Choroid plexus epithelial cell (primary cell): ENCODE measurements at regions not wholly inside any gene's neighbourhood (a gene's known extent, or its start where the extent isn't known, plus 50 kb on each side); places are given as distances from the start of the nearest gene placed in this dataset.
"Not testable (repeated sequence)": the region's sequence is repeated elsewhere in the genome, so short reads cannot be mapped to it uniquely, and the experiment has no call there.

Source experiments
- DNase-seq: peaks from one replicate; pipeline ENCODE4 v3.0.0-alpha.2; 2010; ENCODE audit warnings: low read depth
- H3K4me3 ChIP-seq: 2 replicates; pipeline ENCODE4 v1.5.1; 2011; ENCODE audit warnings: low read depth, mild to moderate bottlenecking, control low read depth, low read length, moderate library complexity
- TF ChIP-seq, protein P1 (sequence below): conservative IDR thresholded peaks from 2 replicates; pipeline ENCODE4 v1.5.1; 2011; ENCODE audit warnings: low read depth, mild to moderate bottlenecking, control low read depth, inconsistent platforms, low read length, moderate library complexity

DNA sequence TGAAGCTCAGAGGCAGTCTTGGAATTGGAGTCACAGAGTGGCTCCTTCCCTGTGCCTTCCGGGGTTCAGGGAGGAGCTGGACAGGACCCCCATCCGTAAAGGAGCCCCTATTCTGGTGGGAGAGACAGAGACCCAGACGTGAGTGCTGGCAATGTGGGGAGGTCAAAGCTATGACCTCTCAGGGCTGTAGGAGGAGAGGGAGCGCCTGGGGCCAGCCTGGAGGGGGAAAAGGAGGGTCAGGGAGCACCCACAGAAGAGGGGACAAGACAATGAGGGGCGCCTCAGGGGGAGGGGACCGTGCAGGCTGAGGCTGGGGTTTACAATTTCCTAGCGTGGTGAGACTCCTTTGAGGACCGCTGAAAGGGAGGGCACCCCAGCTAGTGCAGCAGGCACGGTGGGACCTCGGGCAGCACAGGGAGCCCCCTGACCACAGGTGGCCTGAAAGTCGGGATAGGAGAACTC lies 97.9 kb upstream of the LRPAP1 start:
- DNase-seq: no peak
- H3K4me3 ChIP-seq: no peak overlapping the region
- TF ChIP-seq, protein P1, sequence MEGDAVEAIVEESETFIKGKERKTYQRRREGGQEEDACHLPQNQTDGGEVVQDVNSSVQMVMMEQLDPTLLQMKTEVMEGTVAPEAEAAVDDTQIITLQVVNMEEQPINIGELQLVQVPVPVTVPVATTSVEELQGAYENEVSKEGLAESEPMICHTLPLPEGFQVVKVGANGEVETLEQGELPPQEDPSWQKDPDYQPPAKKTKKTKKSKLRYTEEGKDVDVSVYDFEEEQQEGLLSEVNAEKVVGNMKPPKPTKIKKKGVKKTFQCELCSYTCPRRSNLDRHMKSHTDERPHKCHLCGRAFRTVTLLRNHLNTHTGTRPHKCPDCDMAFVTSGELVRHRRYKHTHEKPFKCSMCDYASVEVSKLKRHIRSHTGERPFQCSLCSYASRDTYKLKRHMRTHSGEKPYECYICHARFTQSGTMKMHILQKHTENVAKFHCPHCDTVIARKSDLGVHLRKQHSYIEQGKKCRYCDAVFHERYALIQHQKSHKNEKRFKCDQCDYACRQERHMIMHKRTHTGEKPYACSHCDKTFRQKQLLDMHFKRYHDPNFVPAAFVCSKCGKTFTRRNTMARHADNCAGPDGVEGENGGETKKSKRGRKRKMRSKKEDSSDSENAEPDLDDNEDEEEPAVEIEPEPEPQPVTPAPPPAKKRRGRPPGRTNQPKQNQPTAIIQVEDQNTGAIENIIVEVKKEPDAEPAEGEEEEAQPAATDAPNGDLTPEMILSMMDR: no peak

- H3K4me3 ChIP-seq: no peak overlapping the region
- DNase-seq: no peak
- TF ChIP-seq, protein P1: no peak
Observed at GRCh38 chr4:3629665-3630064, 97.4 kb upstream of the LRPAP1 start.

GRCh38 chr4:3629176-3629575 lies 97.0 kb upstream of the LRPAP1 start:
- not testable (repeated sequence) for DNase-seq, H3K4me3 ChIP-seq

DNA sequence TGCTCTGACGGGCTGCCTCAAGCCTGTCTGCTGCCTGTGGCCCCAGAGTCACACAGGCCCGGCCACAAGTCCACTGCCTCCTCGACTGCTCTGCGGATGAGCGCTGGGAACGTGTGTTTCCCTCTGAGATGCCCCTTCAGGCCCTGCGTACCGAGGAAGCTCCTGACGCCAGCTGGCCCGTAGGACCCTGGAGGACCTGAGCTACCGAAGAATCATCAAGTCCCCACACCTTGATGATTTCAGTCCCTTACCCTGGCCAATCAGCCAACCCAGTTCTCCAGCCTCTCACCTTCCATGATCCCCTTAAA lies 96.6 kb upstream of the LRPAP1 start:
- TF ChIP-seq, protein P1: no peak
- DNase-seq: no peak
- no peak overlapping the region for H3K4me3 ChIP-seq

DNA sequence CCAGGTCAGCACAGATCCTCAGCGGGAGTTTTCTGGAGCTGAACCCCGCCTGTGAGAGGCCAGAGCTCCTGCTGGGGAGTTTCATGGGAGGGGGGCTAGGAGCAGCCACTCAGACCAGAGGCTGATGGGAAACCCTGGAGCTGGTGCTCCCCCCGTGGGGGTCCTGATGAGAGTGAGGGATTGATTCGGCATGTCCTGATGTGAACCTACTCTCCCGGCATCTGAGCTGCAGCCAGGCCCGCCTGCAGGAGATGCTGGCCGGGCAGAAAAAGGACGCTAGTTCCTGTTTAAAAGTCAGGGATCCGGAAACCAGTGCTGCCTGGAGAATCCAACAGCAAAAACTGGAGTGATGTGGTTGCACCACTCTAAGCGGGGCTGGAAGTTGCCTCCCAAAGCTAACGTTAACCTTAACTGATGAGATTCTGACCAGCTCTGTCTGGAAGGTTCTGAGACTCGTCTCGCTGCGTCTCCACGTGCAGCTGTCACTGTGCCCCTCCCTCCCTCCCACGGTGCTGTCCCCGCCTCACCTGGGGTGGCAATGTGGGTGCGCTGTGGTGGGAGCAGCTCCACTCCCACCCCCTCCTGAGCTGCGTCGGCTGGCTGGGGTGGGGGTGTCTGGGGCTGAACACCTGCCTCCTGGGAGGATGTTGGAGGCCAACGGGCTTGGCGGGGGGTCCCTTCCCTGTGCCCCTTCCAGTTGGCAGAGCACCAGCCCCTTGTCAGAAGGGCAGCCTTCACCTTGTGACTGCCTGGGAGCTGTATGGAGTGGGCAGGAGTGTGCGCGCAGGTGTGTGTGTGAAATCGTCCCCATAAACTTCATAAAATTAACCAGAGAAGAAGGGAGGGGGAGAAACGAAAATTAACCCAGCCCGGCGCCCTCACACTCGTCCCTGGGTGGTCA lies 96.0 kb upstream of the LRPAP1 start:
- not testable (repeated sequence) for DNase-seq, H3K4me3 ChIP-seq

GRCh38 chr4:3627456-3627855 lies 95.2 kb upstream of the LRPAP1 start:
- not testable (repeated sequence) for H3K4me3 ChIP-seq, DNase-seq

- not testable (repeated sequence) for H3K4me3 ChIP-seq, DNase-seq
Observed at GRCh38 chr4:3626131-3626884, 94.1 kb upstream of the LRPAP1 start.

- not testable (repeated sequence) for H3K4me3 ChIP-seq, DNase-seq
Observed at GRCh38 chr4:3625286-3625875, 93.2 kb upstream of the LRPAP1 start.

GRCh38 chr4:3623809-3624329 lies 91.6 kb upstream of the LRPAP1 start:
- not testable (repeated sequence) for DNase-seq, H3K4me3 ChIP-seq

- DNase-seq: no peak
- no peak overlapping the region for H3K4me3 ChIP-seq
- TF ChIP-seq, protein P1: no peak
Observed at GRCh38 chr4:3623106-3623505, 90.9 kb upstream of the LRPAP1 start.

DNA sequence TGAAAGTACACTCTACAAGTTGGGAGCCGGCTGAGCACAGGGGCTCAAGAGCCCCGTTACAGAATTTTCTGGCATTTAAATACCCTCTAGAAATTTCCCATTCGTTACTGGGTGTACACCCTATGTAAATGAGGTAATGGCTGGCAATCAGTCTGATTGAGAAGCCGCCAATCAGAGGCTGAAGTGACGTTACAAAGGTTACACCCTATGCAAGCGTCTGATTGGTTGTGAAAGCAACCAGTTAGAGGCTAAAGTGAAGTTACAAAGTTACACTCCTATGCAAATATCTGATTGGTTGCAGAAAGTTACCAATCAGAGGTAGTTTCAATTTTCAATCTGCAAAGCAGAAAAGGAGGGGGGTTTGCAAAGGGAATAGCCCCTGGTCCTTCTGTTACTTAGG lies 88.1 kb upstream of the LRPAP1 start:
- not testable (repeated sequence) for H3K4me3 ChIP-seq, DNase-seq

DNA sequence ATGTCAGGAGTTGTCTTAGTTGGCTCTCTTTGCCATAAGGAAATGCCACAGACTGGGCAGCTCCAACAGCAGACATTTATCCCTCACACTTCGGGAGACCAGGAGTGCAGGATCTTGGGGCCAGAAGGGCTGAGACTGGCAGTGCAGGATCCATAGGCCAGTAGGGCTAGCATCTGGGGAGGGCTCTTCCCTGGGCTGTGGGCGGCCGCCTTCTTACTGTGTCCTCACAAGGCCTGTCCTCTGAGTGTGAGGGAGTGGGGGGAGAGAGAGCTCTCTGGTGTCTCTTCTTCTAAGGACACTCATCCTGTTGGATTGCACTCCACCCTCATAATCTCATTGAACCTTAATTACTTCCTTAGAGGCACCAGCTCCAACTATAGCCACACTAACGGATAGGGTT lies 87.5 kb upstream of the LRPAP1 start:
- DNase-seq, H3K4me3 ChIP-seq: not testable (repeated sequence)

DNA sequence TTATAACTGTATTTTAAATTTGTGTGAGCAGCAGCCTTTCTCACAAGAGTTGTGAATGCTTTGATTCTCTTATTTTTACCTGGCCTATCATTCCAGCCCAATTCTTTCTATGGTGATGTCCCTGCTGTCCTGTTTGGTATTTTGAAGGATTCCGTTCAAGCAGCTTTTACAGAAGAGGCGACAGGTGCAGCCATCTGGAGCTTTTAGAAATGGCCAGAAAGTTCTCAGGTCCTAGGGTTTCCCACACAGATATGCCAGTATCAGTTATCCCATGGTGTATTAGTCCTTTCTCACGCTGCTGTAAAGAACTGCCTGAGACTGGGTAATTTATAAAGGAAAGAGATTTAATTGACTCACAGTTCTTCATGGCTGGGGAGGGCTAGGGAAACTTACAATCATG lies 86.1 kb upstream of the LRPAP1 start:
- H3K4me3 ChIP-seq, DNase-seq: not testable (repeated sequence)
